ENCODE measurements at regions not wholly inside any gene's neighbourhood (a gene's known extent, or its start where the extent isn't known, plus 50 kb on each side); places are given as distances from the start of the nearest gene placed in this dataset.
A peak's percentile ranks its signal among the peaks of the same experiment; 100 is the strongest.

DNA sequence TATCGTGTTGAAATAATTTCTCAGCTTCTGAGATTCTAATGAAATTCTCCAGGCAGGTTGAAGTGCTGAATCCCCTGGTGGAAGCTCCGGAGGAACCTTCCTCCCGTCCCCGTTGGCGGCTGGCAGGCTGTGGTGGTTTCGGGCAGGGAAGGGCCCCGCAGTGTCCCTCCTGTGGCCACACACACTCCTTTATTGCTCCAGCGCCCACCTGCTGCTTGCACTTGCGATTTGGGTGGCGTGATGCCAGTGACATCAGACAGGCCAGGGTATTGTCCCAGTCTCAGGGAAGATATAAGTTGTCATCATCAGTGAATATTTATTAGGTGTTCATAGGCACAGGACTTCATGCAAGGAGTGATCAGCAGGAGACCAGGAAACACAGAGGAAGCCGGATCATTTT is 530.4 kb downstream of the QKI start:
- H3K4ac ChIP-seq (ENCODE audit: low read depth, low read length): no peak overlapping the region
- no peak overlapping the region for H2BK15ac ChIP-seq (ENCODE audit: low read depth, low read length)
- no peak overlapping the region for H3K56ac ChIP-seq (ENCODE audit: insufficient read length, low read depth, low read length)
- no peaks in the 10 kb centered on the region for H3K79me2 ChIP-seq (ENCODE audit: insufficient read depth, low read length)
- no peak overlapping the region for H3K9ac ChIP-seq (ENCODE audit: extremely low read depth, insufficient read length, low read length)
- peak overlapping the region; percentile 27 for H3K18ac ChIP-seq (ENCODE audit: insufficient read length, low read depth, low read length)
- H3K27me3 Mint-ChIP-seq (ENCODE audit: low read depth): peaks cover 1% of the 10 kb centered on the region; the same call in 1 of the 2 replicates
- no peak for TF ChIP-seq CTCF (conservative IDR thresholded peaks at IDR 0.05)
- no peak overlapping the region for H3K4me2 ChIP-seq (ENCODE audit: insufficient read depth, insufficient read length, low read length)
- no peak overlapping the region for H3T11ph ChIP-seq (ENCODE audit: low read length)
- peaks cover 2 to 3% of the 10 kb centered on the region in 2 experiments; a peak in 4 of 5 replicates for H3K9me3 Mint-ChIP-seq
- no peak overlapping the region for H3K27ac ChIP-seq (ENCODE audit: insufficient read length, low read depth, low read length)
- H3K14ac ChIP-seq (ENCODE audit: insufficient read depth, low read length): no peak overlapping the region; the same call in 1 of the 2 replicates
- peak overlapping the region; percentile 9 to 41; a peak in 4 of 5 replicates for H3K4me3 Mint-ChIP-seq
- H2AFZ ChIP-seq (ENCODE audit: low read length): no peak overlapping the region
- H3K4me1 ChIP-seq (ENCODE audit: insufficient read depth, low read length): peaks cover 6% of the 10 kb centered on the region; the same call in 1 of the 2 replicates
- no CpG with 5 or more reads among the region's 11 CpGs for WGBS (ENCODE audit: extremely low coverage, insufficient read length, low lambda C conversion rate)
- H3K23me2 ChIP-seq (ENCODE audit: insufficient read length, low read depth, low read length, poor library complexity, severe bottlenecking): peaks cover 4% of the 10 kb centered on the region
- no peak overlapping the region for H4K5ac ChIP-seq (ENCODE audit: insufficient read length, low read depth, low read length)
- no peak overlapping the region for H4K8ac ChIP-seq (replicated peaks; ENCODE audit: insufficient read length, low read depth, low read length)
- no peak overlapping the region for H2AK5ac ChIP-seq (ENCODE audit: insufficient read length, low read length)
- H3K79me1 ChIP-seq (ENCODE audit: insufficient read depth, low read depth, low read length, poor library complexity, severe bottlenecking): no peaks in the 10 kb centered on the region
- peaks cover 69 to 72% of the 10 kb centered on the region in 2 experiments for H3K4me1 Mint-ChIP-seq
- no peak overlapping the region for H3K23ac ChIP-seq (ENCODE audit: insufficient read length, low read depth, low read length)
- no peaks in the 10 kb centered on the region for H3K36me3 Mint-ChIP-seq (ENCODE audit: insufficient read depth in 1 of 3, low read depth in 3 of 3)
- H3K27ac Mint-ChIP-seq: peak overlapping the region; percentile 41 to 73 (median 65)
- DNase-seq: no peak
- H3K27me3 ChIP-seq (ENCODE audit: insufficient read depth, low read length): no peaks in the 10 kb centered on the region
- H2BK5ac ChIP-seq (ENCODE audit: insufficient read length, low read length): no peak overlapping the region
- no peak overlapping the region for H2BK12ac ChIP-seq (ENCODE audit: insufficient read length, low read depth, low read length)
- no peak overlapping the region for H2BK20ac ChIP-seq (ENCODE audit: low read depth, low read length, poor library complexity, severe bottlenecking)
- no peak overlapping the region for H4K91ac ChIP-seq (ENCODE audit: insufficient read length, low read depth, low read length)
- no peak overlapping the region for H2BK120ac ChIP-seq (ENCODE audit: low read depth, low read length, poor library complexity, severe bottlenecking)
- no peaks in the 10 kb centered on the region for H4K20me1 ChIP-seq (ENCODE audit: control insufficient read depth, insufficient read depth, insufficient read length)
- no peaks in the 10 kb centered on the region for H3K9me3 ChIP-seq (ENCODE audit: control insufficient read depth, low read depth, low read length)

Measured in H9 (cell line).